ENCODE measurements at regions not wholly inside any gene's neighbourhood (a gene's known extent, or its start where the extent isn't known, plus 50 kb on each side); places are given as distances from the start of the nearest gene placed in this dataset.

DNA sequence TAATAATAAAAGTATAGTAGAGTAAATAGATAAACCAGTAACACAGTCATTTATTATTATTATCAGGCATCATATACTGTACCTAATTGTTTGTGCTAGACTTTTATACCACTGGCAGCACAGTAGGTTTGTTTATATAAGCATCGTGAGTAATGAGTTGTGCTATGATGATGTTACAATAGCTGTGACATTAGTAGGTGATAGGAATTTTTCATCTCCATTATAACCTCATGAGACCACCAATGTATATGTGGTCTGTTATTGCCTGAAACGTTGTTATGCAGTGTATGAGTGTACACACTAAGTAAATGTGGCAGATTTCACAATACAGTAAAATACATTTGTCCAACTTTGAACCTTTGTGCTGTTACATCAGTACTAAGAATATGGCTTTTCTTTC lies 72.7 kb upstream of the SPATA31D4 start:
- no peak overlapping the region for H2BK15ac ChIP-seq (ENCODE audit: low read length)
- no peak overlapping the region for H3K4ac ChIP-seq (ENCODE audit: low read length)
- DNase-seq (ENCODE audit: low spot score), result no peak
- no peak overlapping the region for H3K27ac ChIP-seq (replicated peaks; ENCODE audit: low read length)
- H3K36me3 ChIP-seq (replicated peaks in 1 of 2; ENCODE audit: control insufficient read depth in 2 of 2, insufficient read depth in 2 of 2, low read length in 2 of 2), result no peaks in the 10 kb centered on the region
- no peak overlapping the region for H2BK120ac ChIP-seq (ENCODE audit: low read depth, low read length)
- H3K23ac ChIP-seq (ENCODE audit: low read depth, low read length, poor library complexity), result no peak overlapping the region
- H3K4me3 ChIP-seq (ENCODE audit: low read length in 2 of 2), result no peak overlapping the region
- H3K9me3 ChIP-seq (replicated peaks in 1 of 2; ENCODE audit: control insufficient read depth in 2 of 2, insufficient read depth in 1 of 2, low read depth in 1 of 2, low read length in 2 of 2), result no peaks in the 10 kb centered on the region
- H2BK12ac ChIP-seq (ENCODE audit: low read length), result no peak overlapping the region
- H4K8ac ChIP-seq (ENCODE audit: low read depth, low read length), result no peak overlapping the region
- H3K4me1 ChIP-seq (ENCODE audit: control insufficient read depth in 2 of 2, insufficient read depth in 1 of 2, low read depth in 1 of 2, low read length in 2 of 2), result no peaks in the 10 kb centered on the region
- no peak overlapping the region for H2AFZ ChIP-seq (ENCODE audit: low read length)
- H2BK5ac ChIP-seq (ENCODE audit: low read length), result no peak overlapping the region
- H4K91ac ChIP-seq (ENCODE audit: low read depth, low read length, poor library complexity), result no peak overlapping the region
- no peak overlapping the region for H3K18ac ChIP-seq (ENCODE audit: low read length)
- no peaks in the 10 kb centered on the region for H3K27me3 ChIP-seq (ENCODE audit: control insufficient read depth in 3 of 3, insufficient read depth in 3 of 3, low read depth in 1 of 3, low read length in 3 of 3)
- no peak overlapping the region for H3K4me2 ChIP-seq (ENCODE audit: insufficient read depth, low read length, poor library complexity, severe bottlenecking)
- no peak overlapping the region for H3K9ac ChIP-seq (ENCODE audit: low read depth, low read length, poor library complexity)
- no peak overlapping the region for H3K14ac ChIP-seq (ENCODE audit: low read length)
- H3K79me1 ChIP-seq (ENCODE audit: low read depth, low read length), result no peaks in the 10 kb centered on the region
- no peak overlapping the region for H2AK5ac ChIP-seq (ENCODE audit: low read depth, low read length)
- WGBS, 2 donors (ENCODE audit: extremely low coverage in 2 of 2, insufficient read length in 2 of 2, insufficient replicate concordance in 1 of 2), result no CpG with 5 or more reads among the region's 2 CpGs

DNA sequence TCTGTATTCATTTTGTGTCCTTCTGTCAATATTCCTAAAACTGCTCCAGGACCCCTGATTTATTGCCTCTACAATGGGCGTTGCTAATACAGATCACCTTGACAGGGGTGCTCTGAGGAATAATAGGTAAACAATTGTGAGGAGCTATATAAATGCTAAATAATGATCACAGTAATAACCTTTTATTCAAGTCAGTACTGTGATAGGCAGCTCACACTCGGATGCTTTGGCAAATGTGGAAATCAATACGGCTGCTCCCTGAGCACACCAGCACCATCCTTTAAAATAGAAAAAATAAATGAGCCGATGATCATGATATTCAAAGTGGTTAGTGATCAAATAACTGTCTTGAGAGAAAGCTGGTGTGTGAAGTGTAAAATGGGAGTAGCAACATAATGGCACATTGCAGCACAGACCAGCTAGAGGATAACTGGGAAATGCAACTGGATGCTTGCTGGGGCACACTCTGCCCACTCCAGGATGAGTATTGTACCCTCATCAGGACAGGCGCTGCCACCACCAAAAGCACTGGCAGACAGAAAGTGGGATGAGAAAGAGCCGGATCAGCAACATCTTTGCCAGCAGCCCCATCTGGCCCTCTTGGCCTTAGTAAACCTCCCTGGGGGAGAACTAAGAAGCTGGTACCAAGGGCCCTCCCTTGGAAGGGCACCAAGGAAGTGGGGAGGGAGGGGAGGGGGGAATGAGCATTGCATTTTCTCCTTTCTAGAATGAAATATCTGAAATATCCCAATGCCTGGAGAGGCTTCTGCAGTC lies 69.4 kb upstream of the SPATA31D4 start:
- no CpG with 5 or more reads among the region's 6 CpGs for whole genome bisulfite sequencing, 2 donors (ENCODE audit: extremely low coverage in 2 of 2, insufficient read length in 2 of 2, insufficient replicate concordance in 1 of 2)
- no peak overlapping the region for H2AFZ ChIP-seq (ENCODE audit: low read length)
- H3K79me1 ChIP-seq (ENCODE audit: low read depth, low read length), result no peaks in the 10 kb centered on the region
- H3K36me3 ChIP-seq (replicated peaks in 1 of 2; ENCODE audit: control insufficient read depth in 2 of 2, insufficient read depth in 2 of 2, low read length in 2 of 2), result no peaks in the 10 kb centered on the region
- H2BK12ac ChIP-seq (ENCODE audit: low read length), result no peak overlapping the region
- H3K4me1 ChIP-seq (ENCODE audit: control insufficient read depth in 2 of 2, insufficient read depth in 1 of 2, low read depth in 1 of 2, low read length in 2 of 2), result no peaks in the 10 kb centered on the region
- H3K27ac ChIP-seq (replicated peaks; ENCODE audit: low read length), result no peak overlapping the region
- H4K91ac ChIP-seq (ENCODE audit: low read depth, low read length, poor library complexity), result no peak overlapping the region
- no peak overlapping the region for H3K4me3 ChIP-seq (ENCODE audit: low read length in 2 of 2)
- no peak overlapping the region for H3K4me2 ChIP-seq (ENCODE audit: insufficient read depth, low read length, poor library complexity, severe bottlenecking)
- H3K27me3 ChIP-seq (ENCODE audit: control insufficient read depth in 3 of 3, insufficient read depth in 3 of 3, low read depth in 1 of 3, low read length in 3 of 3), result no peaks in the 10 kb centered on the region
- H3K9ac ChIP-seq (ENCODE audit: low read depth, low read length, poor library complexity), result no peak overlapping the region
- no peak overlapping the region for H3K23ac ChIP-seq (ENCODE audit: low read depth, low read length, poor library complexity)
- no peak for DNase-seq (ENCODE audit: low spot score)
- H3K18ac ChIP-seq (ENCODE audit: low read length), result no peak overlapping the region
- H3K4ac ChIP-seq (ENCODE audit: low read length), result no peak overlapping the region
- H3K9me3 ChIP-seq (replicated peaks in 1 of 2; ENCODE audit: control insufficient read depth in 2 of 2, insufficient read depth in 1 of 2, low read depth in 1 of 2, low read length in 2 of 2), result no peaks in the 10 kb centered on the region
- no peak overlapping the region for H3K14ac ChIP-seq (ENCODE audit: low read length)
- no peak overlapping the region for H2BK15ac ChIP-seq (ENCODE audit: low read length)
- H4K8ac ChIP-seq (ENCODE audit: low read depth, low read length), result no peak overlapping the region
- no peak overlapping the region for H2AK5ac ChIP-seq (ENCODE audit: low read depth, low read length)
- no peak overlapping the region for H2BK120ac ChIP-seq (ENCODE audit: low read depth, low read length)
- H2BK5ac ChIP-seq (ENCODE audit: low read length), result no peak overlapping the region

DNA sequence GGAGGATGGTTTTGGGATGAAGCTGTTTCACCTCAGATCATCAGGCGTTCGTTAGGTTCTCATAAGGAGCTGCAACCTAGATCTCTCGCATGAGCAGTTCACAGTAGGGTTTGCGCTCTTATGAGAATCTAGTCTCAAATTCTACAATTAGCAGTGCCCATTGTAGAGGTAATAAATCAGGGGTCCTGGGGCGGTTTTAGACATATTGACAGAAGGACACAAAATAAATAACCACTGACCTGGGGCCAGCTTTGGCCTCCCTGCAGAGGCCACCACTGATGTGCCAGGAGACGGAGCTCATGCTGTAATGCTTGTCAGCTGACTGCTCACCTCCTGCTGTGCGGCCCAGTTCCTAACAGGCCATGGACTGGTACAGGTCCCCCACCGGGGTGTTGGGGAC lies 67.6 kb upstream of the SPATA31D4 start:
- H3K4me3 ChIP-seq (ENCODE audit: low read length in 2 of 2), result no peak overlapping the region
- no peak overlapping the region for H2BK12ac ChIP-seq (ENCODE audit: low read length)
- no peak overlapping the region for H3K18ac ChIP-seq (ENCODE audit: low read length)
- H2BK120ac ChIP-seq (ENCODE audit: low read depth, low read length), result no peak overlapping the region
- no CpG with 5 or more reads among the region's 8 CpGs for WGBS, 2 donors (ENCODE audit: extremely low coverage in 2 of 2, insufficient read length in 2 of 2, insufficient replicate concordance in 1 of 2)
- no peak overlapping the region for H3K4ac ChIP-seq (ENCODE audit: low read length)
- no peak overlapping the region for H2BK5ac ChIP-seq (ENCODE audit: low read length)
- no peaks in the 10 kb centered on the region for H3K4me1 ChIP-seq (ENCODE audit: control insufficient read depth in 2 of 2, insufficient read depth in 1 of 2, low read depth in 1 of 2, low read length in 2 of 2)
- no peak for DNase-seq (ENCODE audit: low spot score)
- no peaks in the 10 kb centered on the region for H3K79me1 ChIP-seq (ENCODE audit: low read depth, low read length)
- no peaks in the 10 kb centered on the region for H3K9me3 ChIP-seq (replicated peaks in 1 of 2; ENCODE audit: control insufficient read depth in 2 of 2, insufficient read depth in 1 of 2, low read depth in 1 of 2, low read length in 2 of 2)
- no peak overlapping the region for H2BK15ac ChIP-seq (ENCODE audit: low read length)
- H3K14ac ChIP-seq (ENCODE audit: low read length), result no peak overlapping the region
- no peak overlapping the region for H2AFZ ChIP-seq (ENCODE audit: low read length)
- no peak overlapping the region for H3K27ac ChIP-seq (replicated peaks; ENCODE audit: low read length)
- H3K4me2 ChIP-seq (ENCODE audit: insufficient read depth, low read length, poor library complexity, severe bottlenecking), result no peak overlapping the region
- no peak overlapping the region for H4K91ac ChIP-seq (ENCODE audit: low read depth, low read length, poor library complexity)
- H3K27me3 ChIP-seq (ENCODE audit: control insufficient read depth in 3 of 3, insufficient read depth in 3 of 3, low read depth in 1 of 3, low read length in 3 of 3), result no peaks in the 10 kb centered on the region
- H3K23ac ChIP-seq (ENCODE audit: low read depth, low read length, poor library complexity), result no peak overlapping the region
- H3K36me3 ChIP-seq (replicated peaks in 1 of 2; ENCODE audit: control insufficient read depth in 2 of 2, insufficient read depth in 2 of 2, low read length in 2 of 2), result no peaks in the 10 kb centered on the region
- H2AK5ac ChIP-seq (ENCODE audit: low read depth, low read length), result no peak overlapping the region
- no peak overlapping the region for H3K9ac ChIP-seq (ENCODE audit: low read depth, low read length, poor library complexity)
- no peak overlapping the region for H4K8ac ChIP-seq (ENCODE audit: low read depth, low read length)

DNA sequence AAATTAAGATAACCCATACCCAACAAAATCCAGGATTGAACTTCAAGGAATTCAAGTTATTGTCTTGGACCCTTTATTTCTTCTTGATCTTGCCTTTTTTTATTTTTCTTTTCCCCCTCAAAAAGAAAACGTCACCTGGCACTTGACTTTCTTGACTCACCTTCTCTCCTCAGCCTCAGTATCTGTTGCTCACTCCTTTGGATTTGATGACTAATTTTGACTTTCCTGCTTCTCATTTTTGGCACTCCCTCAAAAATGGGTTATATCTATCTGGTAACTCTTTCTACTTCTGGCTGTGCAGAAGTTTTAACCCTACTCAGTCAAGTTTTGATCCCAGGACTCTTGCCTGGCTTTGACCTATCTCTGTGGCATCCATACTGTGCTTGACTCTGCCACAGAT lies 66.6 kb upstream of the SPATA31D4 start:
- no peaks in the 10 kb centered on the region for H3K27me3 ChIP-seq (ENCODE audit: control insufficient read depth in 3 of 3, insufficient read depth in 3 of 3, low read depth in 1 of 3, low read length in 3 of 3)
- no peak overlapping the region for H3K18ac ChIP-seq (ENCODE audit: low read length)
- no peak overlapping the region for H3K9ac ChIP-seq (ENCODE audit: low read depth, low read length, poor library complexity)
- no peak overlapping the region for H2BK15ac ChIP-seq (ENCODE audit: low read length)
- H4K91ac ChIP-seq (ENCODE audit: low read depth, low read length, poor library complexity), result no peak overlapping the region
- H2BK120ac ChIP-seq (ENCODE audit: low read depth, low read length), result no peak overlapping the region
- H2AK5ac ChIP-seq (ENCODE audit: low read depth, low read length), result no peak overlapping the region
- DNase-seq (ENCODE audit: low spot score), result no peak
- H4K8ac ChIP-seq (ENCODE audit: low read depth, low read length), result no peak overlapping the region
- H3K36me3 ChIP-seq (replicated peaks in 1 of 2; ENCODE audit: control insufficient read depth in 2 of 2, insufficient read depth in 2 of 2, low read length in 2 of 2), result no peaks in the 10 kb centered on the region
- no peak overlapping the region for H3K4me2 ChIP-seq (ENCODE audit: insufficient read depth, low read length, poor library complexity, severe bottlenecking)
- no peaks in the 10 kb centered on the region for H3K9me3 ChIP-seq (replicated peaks in 1 of 2; ENCODE audit: control insufficient read depth in 2 of 2, insufficient read depth in 1 of 2, low read depth in 1 of 2, low read length in 2 of 2)
- no peaks in the 10 kb centered on the region for H3K4me1 ChIP-seq (ENCODE audit: control insufficient read depth in 2 of 2, insufficient read depth in 1 of 2, low read depth in 1 of 2, low read length in 2 of 2)
- H3K23ac ChIP-seq (ENCODE audit: low read depth, low read length, poor library complexity), result no peak overlapping the region
- H3K14ac ChIP-seq (ENCODE audit: low read length), result no peak overlapping the region
- no peak overlapping the region for H3K27ac ChIP-seq (replicated peaks; ENCODE audit: low read length)
- H2AFZ ChIP-seq (ENCODE audit: low read length), result no peak overlapping the region
- no peak overlapping the region for H2BK12ac ChIP-seq (ENCODE audit: low read length)
- H3K79me1 ChIP-seq (ENCODE audit: low read depth, low read length), result no peaks in the 10 kb centered on the region
- H2BK5ac ChIP-seq (ENCODE audit: low read length), result no peak overlapping the region
- WGBS, 2 donors (ENCODE audit: extremely low coverage in 2 of 2, insufficient read length in 2 of 2, insufficient replicate concordance in 1 of 2), result no CpG with 5 or more reads among the region's 1 CpG
- no peak overlapping the region for H3K4ac ChIP-seq (ENCODE audit: low read length)
- no peak overlapping the region for H3K4me3 ChIP-seq (ENCODE audit: low read length in 2 of 2)
